NCI-H524 (cell line): ENCODE measurements at regions not wholly inside any gene's neighbourhood (a gene's known extent, or its start where the extent isn't known, plus 50 kb on each side); places are given as distances from the start of the nearest gene placed in this dataset.
"Not testable (repeated sequence)": the region's sequence is repeated elsewhere in the genome, so short reads cannot be mapped to it uniquely, and the experiment has no call there.

ENCODE experiments used
- DNase-seq, 2 experiments: peaks; one replicate each; lab custom pipeline; 2025; lab: John Stamatoyannopoulos, UW

- DNase-seq: no peak
Measured at GRCh38 chr7:9210114-9210513, 776.7 kb downstream of the NXPH1 start.

GRCh38 chr7:9217204-9217603 is 783.8 kb downstream of the NXPH1 start:
- DNase-seq: no peak

- no peak for DNase-seq
Measured at GRCh38 chr7:9226500-9226899, 793.1 kb downstream of the NXPH1 start.

GRCh38 chr7:9231630-9232121 is 798.3 kb downstream of the NXPH1 start:
- peak; percentile 53 to 87 for DNase-seq

GRCh38 chr7:9240001-9240400 is 806.6 kb downstream of the NXPH1 start:
- DNase-seq: no peak

- DNase-seq: no peak
Measured at GRCh38 chr7:9241826-9242225, 808.4 kb downstream of the NXPH1 start.

- DNase-seq: no peak
Measured at GRCh38 chr7:9242636-9243035, 809.2 kb downstream of the NXPH1 start.

- peak; percentile 63 to 85 for DNase-seq
Measured at GRCh38 chr7:9250876-9251275, 817.5 kb downstream of the NXPH1 start.

GRCh38 chr7:9264395-9264794 is 831.0 kb downstream of the NXPH1 start:
- no peak for DNase-seq

- no peak for DNase-seq
Measured at GRCh38 chr7:9280088-9280487, 846.7 kb downstream of the NXPH1 start.

- no peak for DNase-seq
Measured at GRCh38 chr7:9283246-9283645, 849.8 kb downstream of the NXPH1 start.

- no peak for DNase-seq
Measured at GRCh38 chr7:9302436-9302835, 869.0 kb downstream of the NXPH1 start.

- DNase-seq: no peak
Measured at GRCh38 chr7:9307131-9307530, 873.7 kb downstream of the NXPH1 start.

GRCh38 chr7:9324513-9324912 is 891.1 kb downstream of the NXPH1 start:
- no peak for DNase-seq

GRCh38 chr7:9328296-9328695 is 894.9 kb downstream of the NXPH1 start:
- no peak for DNase-seq

- no peak for DNase-seq
Measured at GRCh38 chr7:9349625-9350024, 916.2 kb downstream of the NXPH1 start.

GRCh38 chr7:9391221-9391620 is 957.8 kb downstream of the NXPH1 start:
- DNase-seq: no peak

GRCh38 chr7:9391984-9392383 is 958.6 kb downstream of the NXPH1 start:
- no peak for DNase-seq

- DNase-seq: not testable (repeated sequence)
Measured at GRCh38 chr7:9404386-9404785, 971.0 kb downstream of the NXPH1 start.

- DNase-seq: no peak
Measured at GRCh38 chr7:9407816-9408215, 974.4 kb downstream of the NXPH1 start.

- DNase-seq: no peak
Measured at GRCh38 chr7:9453521-9453920, 1020.1 kb downstream of the NXPH1 start.

- no peak for DNase-seq
Measured at GRCh38 chr7:9488555-9488954, 1055.1 kb downstream of the NXPH1 start.

GRCh38 chr7:9498303-9498702 is 1064.9 kb downstream of the NXPH1 start:
- no peak for DNase-seq

GRCh38 chr7:9502269-9502668 is 1068.9 kb downstream of the NXPH1 start:
- no peak for DNase-seq

- no peak for DNase-seq
Measured at GRCh38 chr7:9504678-9505077, 1071.3 kb downstream of the NXPH1 start.
